ENCODE measurements at regions not wholly inside any gene's neighbourhood (a gene's known extent, or its start where the extent isn't known, plus 50 kb on each side); places are given as distances from the start of the nearest gene placed in this dataset.

DNA sequence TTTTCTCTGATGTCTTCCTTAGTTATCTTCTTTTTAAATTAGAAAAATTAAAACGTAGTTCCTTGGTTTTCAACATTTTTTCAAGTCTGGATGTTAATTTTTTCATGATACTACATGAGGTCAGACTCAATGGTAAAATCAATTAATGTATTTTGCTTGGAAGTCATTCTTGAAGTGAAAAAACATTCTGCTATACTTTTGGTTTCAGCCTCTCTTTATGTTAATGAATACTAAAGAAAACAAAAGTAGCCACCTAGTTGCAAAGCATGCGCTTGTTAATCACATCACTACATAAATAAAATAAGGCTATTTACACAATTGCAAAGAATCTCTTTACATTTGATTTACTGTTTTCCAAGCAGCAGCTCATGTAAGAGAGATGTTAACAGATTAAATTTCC lies 170.4 kb downstream of the LIPI start:
- TF ChIP-seq CTCF (IDR thresholded peaks at IDR 0.05; ENCODE audit: low read length) (no peak), EZH2 (IDR thresholded peaks at IDR 0.05; ENCODE audit: borderline replicate concordance, low read length) (no peak)

Measured in OCI-LY1 (cell line).